ENCODE measurements at regions not wholly inside any gene's neighbourhood (a gene's known extent, or its start where the extent isn't known, plus 50 kb on each side); places are given as distances from the start of the nearest gene placed in this dataset.

- TF ChIP-seq CREB1 (CRISPR knock-in tag; IDR thresholded peaks at IDR 0.05), result no peak
- TF ChIP-seq MXD4 (CRISPR knock-in tag; IDR thresholded peaks at IDR 0.05; ENCODE audit: borderline replicate concordance), result no peak
- TF ChIP-seq CTCF (IDR thresholded peaks at IDR 0.05), result no peak
Measured at GRCh38 chr2:234556848-234557573, 60.1 kb upstream of the ARL4C start.

Data from WTC11 (cell line).